COLO668 (cell line): ENCODE measurements at regions not wholly inside any gene's neighbourhood (a gene's known extent, or its start where the extent isn't known, plus 50 kb on each side); places are given as distances from the start of the nearest gene placed in this dataset.
"Not testable (repeated sequence)": the region's sequence is repeated elsewhere in the genome, so short reads cannot be mapped to it uniquely, and the experiment has no call there.

Experiments
- DNase-seq: peaks from one replicate; lab custom pipeline; 2025; ENCODE audit not compliant: unreplicated experiment; lab: John Stamatoyannopoulos, UW

- DNase-seq: peak; percentile 0
Observed at GRCh38 chrX:140087875-140088274, 122.6 kb upstream of the CXorf66 start.

GRCh38 chrX:140086691-140087090 is 121.4 kb upstream of the CXorf66 start:
- DNase-seq: no peak

GRCh38 chrX:140074851-140075250 is 109.5 kb upstream of the CXorf66 start:
- not testable (repeated sequence) for DNase-seq

GRCh38 chrX:140071037-140071436 is 105.7 kb upstream of the CXorf66 start:
- no peak for DNase-seq

- no peak for DNase-seq
Observed at GRCh38 chrX:140065961-140066662, 100.8 kb upstream of the CXorf66 start.

GRCh38 chrX:140064993-140065392 is 99.7 kb upstream of the CXorf66 start:
- no peak for DNase-seq

GRCh38 chrX:140057001-140057411 is 91.7 kb upstream of the CXorf66 start:
- peak; percentile 59 for DNase-seq

GRCh38 chrX:140053846-140054245 is 88.5 kb upstream of the CXorf66 start:
- DNase-seq: no peak

GRCh38 chrX:140050906-140051305 is 85.6 kb upstream of the CXorf66 start:
- DNase-seq: no peak

GRCh38 chrX:140040386-140040785 is 75.1 kb upstream of the CXorf66 start:
- DNase-seq: no peak

- no peak for DNase-seq
Observed at GRCh38 chrX:140038842-140039241, 73.5 kb upstream of the CXorf66 start.

GRCh38 chrX:140034916-140035315 is 69.6 kb upstream of the CXorf66 start:
- no peak for DNase-seq

GRCh38 chrX:140022482-140022881 is 57.2 kb upstream of the CXorf66 start:
- no peak for DNase-seq

- DNase-seq: not testable (repeated sequence)
Observed at GRCh38 chrX:140019134-140019533, 53.8 kb upstream of the CXorf66 start.
